H1 (cell line): ENCODE measurements at regions not wholly inside any gene's neighbourhood (a gene's known extent, or its start where the extent isn't known, plus 50 kb on each side); places are given as distances from the start of the nearest gene placed in this dataset.

ENCODE experiments used
- CTCF ChIA-PET: fragments of 300-600 bp; sonication (Branson Sonifier 250); formaldehyde crosslinking; loops from one replicate; lab custom pipeline; 2021; ENCODE audit not compliant: partially characterized antibody; lab: Charles Lee
- POLR2A ChIA-PET: fragments of 300-600 bp; sonication (Branson Sonifier 250); formaldehyde crosslinking; loops from one replicate; lab custom pipeline; 2021; ENCODE audit warnings: inconsistent platforms; ENCODE audit not compliant: partially characterized antibody; lab: Charles Lee
- DNase-seq, 2 experiments: peaks; one replicate each; pipeline versions ENCODE4 v3.0.0 to v3.0.0-alpha.2; 2010 to 2022; ENCODE audit warnings: low spot score in 2 of 2, low read depth in 1 of 2, mixed read lengths in 1 of 2
- FAIRE-seq: peaks from 2 replicates; lab custom pipeline; 2011; peaks lifted over from hg19 to GRCh38; lab: Jason Lieb, UNC
- H2AFZ ChIP-seq: 2 replicates; pipeline ENCODE4 v1.8.1; 2012; ENCODE audit warnings: low read length, inconsistent platforms
- H2AK5ac ChIP-seq: 2 replicates; pipeline ENCODE4 v1.6.1; 2013; ENCODE audit warnings: low read depth, low read length
- H2BK120ac ChIP-seq: replicated peaks from 2 replicates; pipeline ENCODE3; 2013; ENCODE audit warnings: low read depth, low read length, inconsistent platforms
- H2BK12ac ChIP-seq: 2 replicates; pipeline ENCODE4 v1.6.1; 2013; ENCODE audit warnings: low read depth, low read length
- H2BK15ac ChIP-seq: 2 replicates; pipeline ENCODE4 v1.6.1; 2013; ENCODE audit warnings: low read length
- H2BK20ac ChIP-seq: 2 replicates; pipeline ENCODE4 v1.6.1; 2013; ENCODE audit warnings: low read length
- H2BK5ac ChIP-seq: 2 replicates; pipeline ENCODE4 v1.6.1; 2013; ENCODE audit warnings: low read depth, low read length
- H3K14ac ChIP-seq: 2 replicates; pipeline ENCODE4 v1.6.1; 2013; ENCODE audit warnings: inconsistent platforms; ENCODE audit not compliant: insufficient read length
- H3K18ac ChIP-seq: 2 replicates; pipeline ENCODE4 v1.6.1; 2013; ENCODE audit warnings: low read length; ENCODE audit errors: extremely low read depth
- H3K23ac ChIP-seq: 2 replicates; pipeline ENCODE4 v1.6.1; 2013; ENCODE audit warnings: inconsistent platforms; ENCODE audit not compliant: insufficient read length
- H3K23me2 ChIP-seq: 2 replicates; pipeline ENCODE4 v1.6.1; 2013; ENCODE audit warnings: low read depth, low read length
- H3K27ac ChIP-seq: 2 replicates; pipeline ENCODE4 v1.6.1; 2011; ENCODE audit warnings: low read depth, low read length, inconsistent platforms
- H3K27me3 ChIP-seq, 4 experiments: replicated peaks in 1 of 4; 1 replicate in 1 of 4; 2 replicates in 3 of 4; pipeline versions ENCODE4 v1.6.1 to v1.8.1; 2011 to 2013; ENCODE audit warnings: low read length in 3 of 4, mild to moderate bottlenecking in 3 of 4, inconsistent platforms in 2 of 4, mixed read lengths in 2 of 4, moderate library complexity in 1 of 4; ENCODE audit not compliant: control insufficient read depth in 3 of 4, insufficient read depth in 3 of 4; ENCODE audit errors: extremely low read depth in 1 of 4
- H3K36me3 ChIP-seq, 4 experiments: 2 replicates each; pipeline versions ENCODE4 v1.6.1 to v1.8.1; 2011 to 2013; ENCODE audit warnings: mild to moderate bottlenecking in 4 of 4, low read length in 3 of 4, moderate library complexity in 2 of 4, control low read depth in 1 of 4, inconsistent platforms in 1 of 4; ENCODE audit not compliant: insufficient read depth in 4 of 4, control insufficient read depth in 2 of 4
- H3K4ac ChIP-seq: replicated peaks from 2 replicates; pipeline ENCODE3; 2013; ENCODE audit warnings: low read length, low read depth, mixed read lengths, inconsistent platforms; ENCODE audit not compliant: insufficient read length
- H3K4me1 ChIP-seq, 4 experiments: replicated peaks in 1 of 4; 1 replicate in 1 of 4; 2 replicates in 3 of 4; pipeline versions ENCODE4 v1.6.1 to v1.8.1; 2011 to 2013; ENCODE audit warnings: low read length in 3 of 4, inconsistent platforms in 2 of 4, mixed read lengths in 1 of 4; ENCODE audit not compliant: insufficient read depth in 4 of 4, control insufficient read depth in 3 of 4
- H3K4me2 ChIP-seq, 2 experiments: 2 replicates each; pipeline versions ENCODE4 v1.6.1 to v1.8.1; 2011 to 2013; ENCODE audit warnings: low read depth in 2 of 2, low read length in 2 of 2, control low read depth in 1 of 2, inconsistent platforms in 1 of 2, mild to moderate bottlenecking in 1 of 2; ENCODE audit not compliant: insufficient read depth in 1 of 2
- H3K4me3 ChIP-seq, 4 experiments: fragments of 200-600, 300-600 bp in 1 of 4; sonication (generic), shearing (Covaris generic), sonication (Bioruptor Twin) in 1 of 4; 2 replicates each; pipeline versions ENCODE4 v1.5.1 to v1.8.1; 2011 to 2016; ENCODE audit warnings: low read length in 4 of 4, low read depth in 3 of 4, control low read depth in 2 of 4, inconsistent platforms in 2 of 4, mild to moderate bottlenecking in 2 of 4, mixed read lengths in 1 of 4, moderate library complexity in 1 of 4; ENCODE audit not compliant: insufficient read depth in 2 of 4; ENCODE audit errors: extremely low read depth in 1 of 4
- H3K56ac ChIP-seq: replicated peaks from 2 replicates; pipeline ENCODE3; 2013; ENCODE audit warnings: low read depth, mild to moderate bottlenecking, mixed read lengths, low read length, inconsistent platforms; ENCODE audit not compliant: insufficient read length
- H3K79me1 ChIP-seq: 2 replicates; pipeline ENCODE4 v1.6.1; 2013; ENCODE audit warnings: low read depth, low read length, control low read depth
- H3K79me2 ChIP-seq, 2 experiments: 2 replicates each; pipeline versions ENCODE4 v1.6.1 to v1.8.1; 2012 to 2013; ENCODE audit warnings: low read length in 2 of 2, mild to moderate bottlenecking in 2 of 2, inconsistent platforms in 1 of 2; ENCODE audit not compliant: insufficient read depth in 2 of 2, control insufficient read depth in 1 of 2
- H3K9ac ChIP-seq, 4 experiments: replicated peaks in 1 of 4; 1 replicate in 1 of 4; 2 replicates in 3 of 4; pipeline versions ENCODE4 v1.6.1 to v1.8.1; 2011 to 2013; ENCODE audit warnings: low read depth in 3 of 4, low read length in 3 of 4, control low read depth in 2 of 4, mild to moderate bottlenecking in 2 of 4, moderate library complexity in 2 of 4, inconsistent platforms in 1 of 4; ENCODE audit errors: extremely low read depth in 1 of 4
- H3K9me3 ChIP-seq, 2 experiments: 2 replicates each; pipeline versions ENCODE4 v1.6.1 to v1.8.1; 2012 to 2013; ENCODE audit warnings: mild to moderate bottlenecking in 2 of 2, moderate library complexity in 2 of 2, control low read depth in 1 of 2, inconsistent platforms in 1 of 2, low read depth in 1 of 2, low read length in 1 of 2, mixed read lengths in 1 of 2; ENCODE audit not compliant: insufficient read depth in 2 of 2
- H4K20me1 ChIP-seq, 2 experiments: replicated peaks in 1 of 2; 2 replicates each; pipeline versions ENCODE3 to v1.8.1; 2011 to 2013; ENCODE audit warnings: inconsistent platforms in 2 of 2, low read length in 2 of 2, mild to moderate bottlenecking in 1 of 2; ENCODE audit not compliant: insufficient read depth in 2 of 2, control insufficient read depth in 1 of 2
- H4K5ac ChIP-seq: 2 replicates; pipeline ENCODE4 v1.6.1; 2013; ENCODE audit warnings: low read length, low read depth, mixed read lengths, inconsistent platforms; ENCODE audit not compliant: insufficient read length
- H4K8ac ChIP-seq: 2 replicates; pipeline ENCODE4 v1.8.0; 2013; ENCODE audit warnings: mild to moderate bottlenecking, moderate library complexity, low read length, inconsistent platforms; ENCODE audit not compliant: insufficient read depth; ENCODE audit errors: extremely low read depth
- H4K91ac ChIP-seq: replicated peaks from 2 replicates; pipeline ENCODE3; 2013; ENCODE audit warnings: low read length, mixed read lengths, inconsistent platforms; ENCODE audit not compliant: insufficient read length
- BRCA1 ChIP-seq: IDR thresholded peaks from 2 replicates; pipeline ENCODE4 v1.6.1; 2012; ENCODE audit warnings: low read depth, low read length, improper control_type of control experiment
- CEBPB ChIP-seq: IDR thresholded peaks from 2 replicates; pipeline ENCODE4 v1.6.1; 2012; ENCODE audit warnings: low read depth, low read length
- CHD2 ChIP-seq: IDR thresholded peaks from 2 replicates; pipeline ENCODE4 v1.6.1; 2012; ENCODE audit warnings: low read length, improper control_type of control experiment
- EGR1 ChIP-seq: IDR thresholded peaks from 2 replicates; pipeline ENCODE4 v1.6.1; 2011; ENCODE audit warnings: low read depth, low read length, borderline replicate concordance
- EP300 ChIP-seq, 2 experiments: IDR thresholded peaks; 1 replicate in 1 of 2; 2 replicates in 1 of 2; pipeline ENCODE4 v1.6.1; 2011 to 2012; ENCODE audit warnings: low read depth in 2 of 2, low read length in 2 of 2, mild to moderate bottlenecking in 2 of 2, borderline replicate concordance in 1 of 2, inconsistent platforms in 1 of 2, moderate library complexity in 1 of 2
- JUN ChIP-seq: IDR thresholded peaks from 2 replicates; pipeline ENCODE4 v1.6.1; 2011; ENCODE audit warnings: low read depth, mild to moderate bottlenecking, improper control_type of control experiment, low read length
- JUND ChIP-seq: IDR thresholded peaks from 2 replicates; pipeline ENCODE4 v1.6.1; 2011; ENCODE audit warnings: mild to moderate bottlenecking, improper control_type of control experiment, low read length
- KDM1A ChIP-seq: fragments of 200-600, 300-600 bp; sonication (generic); IDR thresholded peaks from 2 replicates; pipeline ENCODE4 v1.7.1; 2016; ENCODE audit warnings: mild to moderate bottlenecking, low read length, borderline replicate concordance
- KDM5A ChIP-seq: fragments of 200-600 bp; IDR thresholded peaks from 2 replicates; pipeline ENCODE4 v1.7.1; 2012; ENCODE audit warnings: mild to moderate bottlenecking, low read length, inconsistent platforms, mixed read lengths
- NANOG ChIP-seq: IDR thresholded peaks from 2 replicates; pipeline ENCODE4 v1.6.1; 2011; ENCODE audit warnings: low read length, low read depth, mild to moderate bottlenecking, inconsistent platforms; ENCODE audit not compliant: insufficient read depth, poor library complexity, severe bottlenecking
- NRF1 ChIP-seq: IDR thresholded peaks from 2 replicates; pipeline ENCODE4 v1.6.1; 2011; ENCODE audit warnings: mild to moderate bottlenecking, low read depth, low read length, improper control_type of control experiment
- WGBS, 2 experiments: shearing (Covaris generic) in 1 of 2; methylation state at CpG; one replicate each; pipeline versions ENCODE4 v1.1.6 to v1.1.7; 2013 to 2015; ENCODE audit warnings: low lambda C conversion rate in 2 of 2, mixed read lengths in 2 of 2, inconsistent platforms in 1 of 2, low coverage in 1 of 2, missing lambda C conversion rate in 1 of 2; ENCODE audit not compliant: insufficient replicate concordance in 2 of 2, insufficient coverage in 1 of 2, insufficient read length in 1 of 2; ENCODE audit errors: extremely low coverage in 1 of 2, missing lambda C conversion rate in 1 of 2; 5-methylcytosine and 5-hydroxymethylcytosine counted together
- TF ChIP-seq, protein P1 (sequence below): IDR thresholded peaks from 2 replicates; pipeline ENCODE4 v1.6.1; 2012; ENCODE audit warnings: inconsistent platforms
- TF ChIP-seq, protein P2 (sequence below): IDR thresholded peaks from 2 replicates; pipeline ENCODE4 v1.6.1; 2012; ENCODE audit warnings: inconsistent platforms
- TF ChIP-seq, protein P3 (sequence below): IDR thresholded peaks from 2 replicates; pipeline ENCODE4 v1.6.1; 2011; ENCODE audit warnings: low read depth, mild to moderate bottlenecking, low read length; ENCODE audit not compliant: insufficient read depth

DNA sequence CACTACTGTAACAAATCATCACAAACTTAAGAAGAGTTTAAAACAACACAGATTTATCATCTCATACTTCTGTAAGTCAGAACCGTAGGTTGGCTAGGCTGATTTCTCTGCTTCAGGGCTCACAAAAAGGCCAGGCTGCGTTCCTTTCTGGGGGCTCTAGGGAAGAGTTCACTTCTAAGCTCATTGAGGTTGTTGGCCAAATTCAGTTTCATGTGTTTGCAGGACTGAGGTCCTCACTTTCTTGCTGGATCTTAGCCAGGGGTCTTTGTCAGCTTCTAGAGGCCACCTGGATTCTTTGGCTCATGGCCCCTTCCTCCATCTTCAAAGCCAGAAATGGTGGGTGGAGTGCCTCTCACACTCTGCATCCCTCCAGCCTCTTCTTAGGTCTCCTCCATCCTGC lies 76.0 kb downstream of the ACTBL2 start:
- Histone ChIP-seq H3K14ac (no peak overlapping the region), H3K56ac (no peak overlapping the region), H4K5ac (no peak overlapping the region), H3K4ac (no peak overlapping the region), H2BK12ac (no peak overlapping the region), H2AK5ac (no peak overlapping the region), H3K4me1 (no peaks in the 10 kb centered on the region), H4K8ac (no peak overlapping the region), H3K79me1 (no peaks in the 10 kb centered on the region), H3K23me2 (no peaks in the 10 kb centered on the region), H3K27ac (no peak overlapping the region), H2BK120ac (no peak overlapping the region), H3K23ac (no peak overlapping the region), H3K79me2 (no peaks in the 10 kb centered on the region), H3K27me3 (no peaks in the 10 kb centered on the region), H2BK5ac (no peak overlapping the region), H3K18ac (no peak overlapping the region), H2AFZ (no peak overlapping the region), H3K9me3 (no peaks in the 10 kb centered on the region), H3K9ac (no peak overlapping the region), H3K36me3 (no peaks in the 10 kb centered on the region), H2BK20ac (no peak overlapping the region), H3K4me2 (no peak overlapping the region), H2BK15ac (no peak overlapping the region), H4K91ac (no peak overlapping the region), H3K4me3 (no peak overlapping the region), H4K20me1 (no peaks in the 10 kb centered on the region)
- FAIRE-seq = no peak
- WGBS, 2 experiments = 90% methylated on average over 2 of the region's 2 CpGs; no CpG with 5 or more reads in 1 of the 2 experiments
- ChIA-PET CTCF (no interaction called here), POLR2A (no interaction called here)
- DNase-seq = no peak
- no peak for TF ChIP-seq JUND
- no peak for TF ChIP-seq KDM5A
- TF ChIP-seq, protein P1, sequence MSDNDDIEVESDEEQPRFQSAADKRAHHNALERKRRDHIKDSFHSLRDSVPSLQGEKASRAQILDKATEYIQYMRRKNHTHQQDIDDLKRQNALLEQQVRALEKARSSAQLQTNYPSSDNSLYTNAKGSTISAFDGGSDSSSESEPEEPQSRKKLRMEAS = no peak
- TF ChIP-seq, protein P2, sequence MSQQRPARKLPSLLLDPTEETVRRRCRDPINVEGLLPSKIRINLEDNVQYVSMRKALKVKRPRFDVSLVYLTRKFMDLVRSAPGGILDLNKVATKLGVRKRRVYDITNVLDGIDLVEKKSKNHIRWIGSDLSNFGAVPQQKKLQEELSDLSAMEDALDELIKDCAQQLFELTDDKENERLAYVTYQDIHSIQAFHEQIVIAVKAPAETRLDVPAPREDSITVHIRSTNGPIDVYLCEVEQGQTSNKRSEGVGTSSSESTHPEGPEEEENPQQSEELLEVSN = no peak
- TF ChIP-seq EP300 (IDR thresholded peaks at IDR 0.05; ENCODE audit: borderline replicate concordance in 1 of 2, low read depth in 2 of 2, low read length in 2 of 2) = no peak
- no peak for TF ChIP-seq CEBPB
- TF ChIP-seq NANOG = no peak
- no peak for TF ChIP-seq KDM1A
- no peak for TF ChIP-seq BRCA1
- no peak for TF ChIP-seq JUN
- TF ChIP-seq NRF1 = no peak
- no peak for TF ChIP-seq EGR1
- TF ChIP-seq, protein P3, sequence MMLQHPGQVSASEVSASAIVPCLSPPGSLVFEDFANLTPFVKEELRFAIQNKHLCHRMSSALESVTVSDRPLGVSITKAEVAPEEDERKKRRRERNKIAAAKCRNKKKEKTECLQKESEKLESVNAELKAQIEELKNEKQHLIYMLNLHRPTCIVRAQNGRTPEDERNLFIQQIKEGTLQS = no peak
- no peak for TF ChIP-seq CHD2
